Neural progenitor cell (in vitro differentiated cells): ENCODE measurements at regions not wholly inside any gene's neighbourhood (a gene's known extent, or its start where the extent isn't known, plus 50 kb on each side); places are given as distances from the start of the nearest gene placed in this dataset.

ENCODE experiments used
- DNase-seq: peaks from one replicate; pipeline ENCODE4 v3.0.0-alpha.2; 2016; ENCODE audit warnings: low spot score
- H2AFZ ChIP-seq: fragments of 200-600 bp; sonication (generic); replicated peaks from 2 replicates; pipeline ENCODE4 v1.6.1; 2016; ENCODE audit warnings: antibody characterized with exemption
- H3F3A ChIP-seq: fragments of 200-600 bp; sonication (generic); 2 replicates; pipeline ENCODE4 v1.6.1; 2016; ENCODE audit warnings: antibody characterized with exemption, low read depth
- H3K27ac ChIP-seq: fragments of 200-600 bp; sonication (generic); 2 replicates; pipeline ENCODE4 v1.5.1; 2016; ENCODE audit warnings: mild to moderate bottlenecking
- H3K27me3 ChIP-seq: fragments of 200-600 bp; sonication (generic); 2 replicates; pipeline ENCODE4 v1.6.1; 2016; ENCODE audit warnings: mild to moderate bottlenecking, moderate library complexity
- H3K36me3 ChIP-seq: fragments of 200-600 bp; sonication (generic); 2 replicates; pipeline ENCODE4 v1.5.1; 2016
- H3K4me1 ChIP-seq: fragments of 200-600 bp; sonication (generic); 2 replicates; pipeline ENCODE4 v1.6.1; 2016; ENCODE audit warnings: mixed run types
- H3K4me2 ChIP-seq: fragments of 200-600 bp; sonication (generic); 2 replicates; pipeline ENCODE4 v1.6.1; 2016
- H3K4me3 ChIP-seq: fragments of 200-600 bp; sonication (generic); 2 replicates; pipeline ENCODE4 v1.5.1; 2016
- H3K79me2 ChIP-seq: fragments of 200-600 bp; sonication (generic); 2 replicates; pipeline ENCODE4 v1.6.1; 2016; ENCODE audit warnings: low read depth
- H3K9ac ChIP-seq: fragments of 200-600 bp; sonication (generic); 2 replicates; pipeline ENCODE4 v1.6.1; 2016
- H3K9me3 ChIP-seq: fragments of 200-600 bp; sonication (generic); 2 replicates; pipeline ENCODE4 v1.5.1; 2016; ENCODE audit warnings: low read depth
- H4K20me1 ChIP-seq: fragments of 200-600 bp; sonication (generic); 2 replicates; pipeline ENCODE4 v1.6.1; 2016; ENCODE audit warnings: low read depth
- H3K27ac Mint-ChIP-seq: 3 replicates; pipeline ENCODE4 v1.8.0; 2021; ENCODE audit warnings: mixed read lengths
- H3K27me3 Mint-ChIP-seq: 2 replicates; pipeline ENCODE4 v1.8.0; 2022; ENCODE audit warnings: low read depth, mild to moderate bottlenecking, inconsistent platforms, moderate library complexity, mixed read lengths; ENCODE audit not compliant: insufficient read depth
- H3K36me3 Mint-ChIP-seq: 3 replicates; pipeline ENCODE4 v1.8.0; 2021; ENCODE audit warnings: mixed read lengths
- H3K4me1 Mint-ChIP-seq: 3 replicates; pipeline ENCODE4 v1.8.0; 2021; ENCODE audit warnings: mixed read lengths
- H3K4me3 Mint-ChIP-seq: 3 replicates; pipeline ENCODE4 v1.8.0; 2021; ENCODE audit warnings: mild to moderate bottlenecking, moderate library complexity, mixed read lengths
- H3K9me3 Mint-ChIP-seq: 3 replicates; pipeline ENCODE4 v1.8.0; 2020; ENCODE audit warnings: mixed read lengths
- CTCF ChIP-seq: fragments of 200-600 bp; sonication (generic); IDR thresholded peaks from 2 replicates; pipeline ENCODE4 v1.5.1; 2017; ENCODE audit warnings: antibody characterized with exemption, mild to moderate bottlenecking
- EZH2 ChIP-seq: fragments of 200-600 bp; sonication (generic); IDR thresholded peaks from 2 replicates; pipeline ENCODE4 v1.6.1; 2017; ENCODE audit warnings: antibody characterized with exemption, mild to moderate bottlenecking, moderate library complexity
- EZH2phosphoT487 ChIP-seq: fragments of 200-600 bp; sonication (generic); IDR thresholded peaks from 2 replicates; pipeline ENCODE4 v1.6.1; 2017; ENCODE audit warnings: antibody characterized with exemption

- Histone ChIP-seq H3K36me3 (no peaks in the 10 kb centered on the region), H2AFZ (no peak overlapping the region), H3F3A (no peaks in the 10 kb centered on the region), H3K79me2 (no peaks in the 10 kb centered on the region), H3K4me1 (peaks cover 4% of the 10 kb centered on the region), H3K9ac (no peak overlapping the region), H3K4me2 (no peak overlapping the region), H3K27ac (no peak overlapping the region), H3K27me3 (no peaks in the 10 kb centered on the region), H3K4me3 (no peak overlapping the region), H4K20me1 (no peaks in the 10 kb centered on the region), H3K9me3 (no peaks in the 10 kb centered on the region)
- H3K9me3 Mint-ChIP-seq, result peaks cover 3% of the 10 kb centered on the region
- no peaks in the 10 kb centered on the region for H3K36me3 Mint-ChIP-seq
- H3K4me3 Mint-ChIP-seq, result no peak overlapping the region
- peaks cover 6% of the 10 kb centered on the region for H3K4me1 Mint-ChIP-seq
- TF ChIP-seq EZH2, result no peak
- TF ChIP-seq EZH2phosphoT487, result no peak
- TF ChIP-seq CTCF, result no peak
- DNase-seq, result no peak
- no peaks in the 10 kb centered on the region for H3K27me3 Mint-ChIP-seq
- no peak overlapping the region for H3K27ac Mint-ChIP-seq
Measured at GRCh38 chr5:3175416-3175815, 420.2 kb upstream of the IRX1 start.

- H4K20me1 ChIP-seq, result no peaks in the 10 kb centered on the region
- TF ChIP-seq EZH2phosphoT487, result no peak
- TF ChIP-seq EZH2, result no peak
- TF ChIP-seq CTCF, result no peak
- no peaks in the 10 kb centered on the region for H3K36me3 ChIP-seq
- no peak overlapping the region for H2AFZ ChIP-seq
- Mint-ChIP-seq H3K9me3 (peaks cover 31% of the 10 kb centered on the region), H3K36me3 (no peaks in the 10 kb centered on the region), H3K27me3 (peaks cover 7% of the 10 kb centered on the region), H3K27ac (no peak overlapping the region), H3K4me3 (no peak overlapping the region), H3K4me1 (peaks cover 5% of the 10 kb centered on the region)
- H3K4me1 ChIP-seq, result no peaks in the 10 kb centered on the region
- no peak for DNase-seq
- no peak overlapping the region for H3K4me3 ChIP-seq
- no peaks in the 10 kb centered on the region for H3F3A ChIP-seq
- H3K9me3 ChIP-seq, result no peaks in the 10 kb centered on the region
- H3K27me3 ChIP-seq, result no peaks in the 10 kb centered on the region
- no peak overlapping the region for H3K27ac ChIP-seq
- H3K79me2 ChIP-seq, result no peaks in the 10 kb centered on the region
- H3K9ac ChIP-seq, result no peak overlapping the region
- no peak overlapping the region for H3K4me2 ChIP-seq
Measured at GRCh38 chr5:3167473-3167872, 416.0 kb upstream of the IRX2 start.

GRCh38 chr5:3163626-3164025 lies 412.1 kb upstream of the IRX2 start:
- no peaks in the 10 kb centered on the region for H3F3A ChIP-seq
- H3K36me3 Mint-ChIP-seq, result no peaks in the 10 kb centered on the region
- no peaks in the 10 kb centered on the region for H3K4me1 ChIP-seq
- H3K4me1 Mint-ChIP-seq, result peaks cover 10% of the 10 kb centered on the region
- H3K27me3 ChIP-seq, result no peaks in the 10 kb centered on the region
- H3K79me2 ChIP-seq, result no peaks in the 10 kb centered on the region
- H3K9me3 Mint-ChIP-seq, result peaks cover 32% of the 10 kb centered on the region
- no peak overlapping the region for H3K27ac ChIP-seq
- H3K9me3 ChIP-seq, result no peaks in the 10 kb centered on the region
- H3K4me3 ChIP-seq, result no peak overlapping the region
- H3K9ac ChIP-seq, result no peak overlapping the region
- no peak overlapping the region for H3K4me2 ChIP-seq
- no peak overlapping the region for H3K4me3 Mint-ChIP-seq
- H3K27me3 Mint-ChIP-seq, result peaks cover 14% of the 10 kb centered on the region
- H2AFZ ChIP-seq, result no peak overlapping the region
- TF ChIP-seq CTCF, result no peak
- no peak for TF ChIP-seq EZH2
- TF ChIP-seq EZH2phosphoT487, result no peak
- H3K36me3 ChIP-seq, result no peaks in the 10 kb centered on the region
- no peaks in the 10 kb centered on the region for H4K20me1 ChIP-seq
- no peak overlapping the region for H3K27ac Mint-ChIP-seq
- DNase-seq, result no peak

GRCh38 chr5:3161672-3162071 lies 410.2 kb upstream of the IRX2 start:
- H3F3A ChIP-seq, result no peaks in the 10 kb centered on the region
- Mint-ChIP-seq H3K27ac (no peak overlapping the region), H3K4me3 (no peak overlapping the region), H3K36me3 (no peaks in the 10 kb centered on the region), H3K27me3 (peaks cover 12% of the 10 kb centered on the region), H3K4me1 (peaks cover 10% of the 10 kb centered on the region), H3K9me3 (peaks cover 20% of the 10 kb centered on the region)
- no peaks in the 10 kb centered on the region for H3K4me1 ChIP-seq
- H3K79me2 ChIP-seq, result no peaks in the 10 kb centered on the region
- H3K9me3 ChIP-seq, result no peaks in the 10 kb centered on the region
- no peak overlapping the region for H2AFZ ChIP-seq
- no peaks in the 10 kb centered on the region for H4K20me1 ChIP-seq
- H3K36me3 ChIP-seq, result no peaks in the 10 kb centered on the region
- no peaks in the 10 kb centered on the region for H3K27me3 ChIP-seq
- no peak overlapping the region for H3K27ac ChIP-seq
- no peak overlapping the region for H3K9ac ChIP-seq
- TF ChIP-seq EZH2 (no peak), EZH2phosphoT487 (no peak), CTCF (no peak)
- no peak overlapping the region for H3K4me2 ChIP-seq
- DNase-seq, result no peak
- no peak overlapping the region for H3K4me3 ChIP-seq
